Upper lobe of right lung (tissue), 1 donor: ENCODE measurements at regions not wholly inside any gene's neighbourhood (a gene's known extent, or its start where the extent isn't known, plus 50 kb on each side); places are given as distances from the start of the nearest gene placed in this dataset.

Experiments
- ATAC-seq: fragments of 200-7000 bp; cut with Tn5 transposase; one replicate; pipeline ENCODE4 v1.9.1; 2020; ENCODE audit warnings: mild to moderate bottlenecking, moderate library complexity
- DNase-seq: peaks from one replicate; pipeline ENCODE4 v3.0.0-alpha.2; 2020
- H3K27ac ChIP-seq: fragments of 200-600 bp; one replicate; pipeline ENCODE4 v1.8.0; 2022
- H3K27me3 ChIP-seq: fragments of 200-600 bp; one replicate; pipeline ENCODE4 v1.8.0; 2022; ENCODE audit warnings: mild to moderate bottlenecking
- H3K36me3 ChIP-seq: fragments of 200-600 bp; one replicate; pipeline ENCODE4 v1.8.0; 2022
- H3K4me1 ChIP-seq: fragments of 200-600 bp; one replicate; pipeline ENCODE4 v1.8.0; 2022
- H3K4me3 ChIP-seq: fragments of 200-600 bp; one replicate; pipeline ENCODE4 v1.8.0; 2022; ENCODE audit warnings: mild to moderate bottlenecking
- H3K9me3 ChIP-seq: fragments of 200-600 bp; one replicate; pipeline ENCODE4 v1.8.0; 2022
- CTCF ChIP-seq: fragments of 200-600 bp; IDR thresholded peaks from one replicate; pipeline ENCODE4 v1.8.0; 2022; ENCODE audit warnings: antibody characterized with exemption
- intact Hi-C: fragments of 100-400 bp; cut with DNase I; formaldehyde crosslinking; loops from one replicate; pipeline ENCODE4 v1.11.0; 2022
- donor health status: DM: no; HTN: yes; CAD: no; lungs with severe emphysema.

- TF ChIP-seq CTCF: no peak
- intact Hi-C loops: no loop called here
- ATAC-seq: no peak
- Histone ChIP-seq H3K27ac (no peak overlapping the region), H3K4me3 (no peak overlapping the region), H3K9me3 (no peaks in the 10 kb centered on the region), H3K4me1 (peaks cover 3% of the 10 kb centered on the region), H3K27me3 (no peaks in the 10 kb centered on the region), H3K36me3 (no peaks in the 10 kb centered on the region)
- DNase-seq: no peak
Observed at GRCh38 chr14:65255029-65255545, 152.8 kb upstream of the MAX start.

- no peak overlapping the region for H3K4me3 ChIP-seq
- no peak overlapping the region for H3K27ac ChIP-seq
- H3K27me3 ChIP-seq: no peaks in the 10 kb centered on the region
- DNase-seq (peak; percentile 74), ATAC-seq (peak; percentile 64)
- no peaks in the 10 kb centered on the region for H3K36me3 ChIP-seq
- H3K9me3 ChIP-seq: no peaks in the 10 kb centered on the region
- intact Hi-C loops: no loop called here
- peaks cover 3% of the 10 kb centered on the region for H3K4me1 ChIP-seq
- TF ChIP-seq CTCF: no peak
Observed at GRCh38 chr14:65255583-65256461, 153.5 kb upstream of the MAX start.

- TF ChIP-seq CTCF: no peak
- Histone ChIP-seq H3K27ac (no peak overlapping the region), H3K4me3 (no peak overlapping the region), H3K27me3 (no peaks in the 10 kb centered on the region), H3K36me3 (no peaks in the 10 kb centered on the region), H3K9me3 (no peaks in the 10 kb centered on the region), H3K4me1 (no peaks in the 10 kb centered on the region)
- no peak for DNase-seq
- intact Hi-C loops: no loop called here
- no peak for ATAC-seq
Observed at GRCh38 chr14:65256714-65257113, 154.4 kb upstream of the MAX start.

DNA sequence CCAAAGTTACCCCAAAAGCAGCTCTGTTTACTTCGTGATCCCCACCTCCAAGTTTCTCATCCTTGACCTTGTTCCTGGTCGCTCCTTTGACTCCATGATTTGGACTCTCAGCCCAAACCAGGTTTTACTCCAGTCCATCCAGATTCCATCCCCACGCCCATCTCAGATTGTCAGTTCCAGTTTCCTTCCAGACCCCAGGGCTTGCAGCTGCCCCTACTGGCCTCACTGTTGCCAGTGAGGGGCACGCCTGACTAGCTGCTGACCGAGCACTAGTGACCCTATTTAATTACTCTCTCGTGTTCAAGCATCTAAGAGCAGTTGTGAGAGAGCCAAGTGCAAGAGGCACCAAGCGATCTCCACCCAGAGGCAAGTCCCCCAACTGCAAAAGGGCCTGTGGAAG lies 155.1 kb upstream of the FUT8 start:
- Histone ChIP-seq H3K4me1 (no peaks in the 10 kb centered on the region), H3K4me3 (no peak overlapping the region), H3K36me3 (no peaks in the 10 kb centered on the region), H3K9me3 (no peaks in the 10 kb centered on the region), H3K27ac (no peak overlapping the region), H3K27me3 (no peaks in the 10 kb centered on the region)
- intact Hi-C loops: no loop called here
- no peak for DNase-seq
- ATAC-seq: no peak
- no peak for TF ChIP-seq CTCF

GRCh38 chr14:65258391-65258790 lies 154.1 kb upstream of the FUT8 start:
- no peak overlapping the region for H3K4me3 ChIP-seq
- no peaks in the 10 kb centered on the region for H3K36me3 ChIP-seq
- no peaks in the 10 kb centered on the region for H3K4me1 ChIP-seq
- no peaks in the 10 kb centered on the region for H3K27me3 ChIP-seq
- intact Hi-C loops: no loop called here
- no peak overlapping the region for H3K27ac ChIP-seq
- ATAC-seq: no peak
- DNase-seq: no peak
- H3K9me3 ChIP-seq: no peaks in the 10 kb centered on the region
- no peak for TF ChIP-seq CTCF
